Fibroblast of lung (primary cell): ENCODE measurements at regions not wholly inside any gene's neighbourhood (a gene's known extent, or its start where the extent isn't known, plus 50 kb on each side); places are given as distances from the start of the nearest gene placed in this dataset.

Source experiments
- EZH2 ChIP-seq: IDR thresholded peaks from 2 replicates; pipeline ENCODE4 v1.5.1; 2012; ENCODE audit warnings: low read length, control low read depth, mild to moderate bottlenecking; ENCODE audit errors: missing control alignments
- TF ChIP-seq, protein P1 (sequence below), 2 donors: IDR thresholded peaks in 1 of 2; conservative IDR thresholded peaks in 1 of 2; 1 replicate in 1 of 2; 2 replicates in 1 of 2; pipeline ENCODE4 v1.5.1; 2011 to 2012; ENCODE audit warnings: low read length in 2 of 2, control low read depth in 1 of 2, inconsistent platforms in 1 of 2, low read depth in 1 of 2, mild to moderate bottlenecking in 1 of 2

- TF ChIP-seq, protein P1, sequence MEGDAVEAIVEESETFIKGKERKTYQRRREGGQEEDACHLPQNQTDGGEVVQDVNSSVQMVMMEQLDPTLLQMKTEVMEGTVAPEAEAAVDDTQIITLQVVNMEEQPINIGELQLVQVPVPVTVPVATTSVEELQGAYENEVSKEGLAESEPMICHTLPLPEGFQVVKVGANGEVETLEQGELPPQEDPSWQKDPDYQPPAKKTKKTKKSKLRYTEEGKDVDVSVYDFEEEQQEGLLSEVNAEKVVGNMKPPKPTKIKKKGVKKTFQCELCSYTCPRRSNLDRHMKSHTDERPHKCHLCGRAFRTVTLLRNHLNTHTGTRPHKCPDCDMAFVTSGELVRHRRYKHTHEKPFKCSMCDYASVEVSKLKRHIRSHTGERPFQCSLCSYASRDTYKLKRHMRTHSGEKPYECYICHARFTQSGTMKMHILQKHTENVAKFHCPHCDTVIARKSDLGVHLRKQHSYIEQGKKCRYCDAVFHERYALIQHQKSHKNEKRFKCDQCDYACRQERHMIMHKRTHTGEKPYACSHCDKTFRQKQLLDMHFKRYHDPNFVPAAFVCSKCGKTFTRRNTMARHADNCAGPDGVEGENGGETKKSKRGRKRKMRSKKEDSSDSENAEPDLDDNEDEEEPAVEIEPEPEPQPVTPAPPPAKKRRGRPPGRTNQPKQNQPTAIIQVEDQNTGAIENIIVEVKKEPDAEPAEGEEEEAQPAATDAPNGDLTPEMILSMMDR (conservative IDR thresholded peaks at IDR 0.05 in 1 of 2, IDR thresholded peaks at IDR 0.05 in 1 of 2; ENCODE audit: low read depth in 1 of 2, low read length in 2 of 2) = no peak
- no peak for TF ChIP-seq EZH2
Observed at GRCh38 chr2:59249441-59250306, 1008.5 kb upstream of the FANCL start.
